Erythroblast (primary cell): ENCODE measurements at regions not wholly inside any gene's neighbourhood (a gene's known extent, or its start where the extent isn't known, plus 50 kb on each side); places are given as distances from the start of the nearest gene placed in this dataset.
"Not testable (repeated sequence)": the region's sequence is repeated elsewhere in the genome, so short reads cannot be mapped to it uniquely, and the experiment has no call there.

ENCODE experiments used
- DNase-seq, 2 experiments: peaks; one replicate each; lab custom pipeline; 2025; lab: John Stamatoyannopoulos, UW
- GATA1 ChIP-seq: IDR thresholded peaks from 2 replicates; pipeline ENCODE4 v1.6.1; 2011; ENCODE audit warnings: low read depth, mild to moderate bottlenecking, control low read depth, low read length, moderate library complexity
- POLR2A ChIP-seq: IDR thresholded peaks from 2 replicates; pipeline ENCODE4 v1.6.1; 2011; ENCODE audit warnings: mild to moderate bottlenecking, low read length

DNA sequence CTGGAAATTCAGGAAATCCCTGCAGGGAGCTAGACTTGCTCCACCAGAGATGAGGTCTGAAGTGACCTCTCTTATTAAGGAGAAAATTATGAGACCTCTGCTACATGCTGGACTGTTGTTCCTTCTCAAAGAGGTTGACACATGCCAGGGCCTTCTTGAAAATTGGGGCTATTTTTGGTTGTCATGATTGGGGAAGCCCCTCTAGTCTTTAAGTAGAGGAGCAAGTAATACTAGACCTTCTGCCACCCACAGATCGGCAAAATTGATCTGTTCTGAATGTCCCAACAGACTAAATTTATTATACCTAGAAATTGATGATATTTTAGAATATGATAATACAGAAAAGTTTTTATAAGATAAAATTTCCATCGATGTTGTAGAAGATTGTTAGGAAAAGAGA lies 160.8 kb upstream of the GRB10 start:
- no peak for TF ChIP-seq POLR2A
- no peak for TF ChIP-seq GATA1
- no peak for DNase-seq

DNA sequence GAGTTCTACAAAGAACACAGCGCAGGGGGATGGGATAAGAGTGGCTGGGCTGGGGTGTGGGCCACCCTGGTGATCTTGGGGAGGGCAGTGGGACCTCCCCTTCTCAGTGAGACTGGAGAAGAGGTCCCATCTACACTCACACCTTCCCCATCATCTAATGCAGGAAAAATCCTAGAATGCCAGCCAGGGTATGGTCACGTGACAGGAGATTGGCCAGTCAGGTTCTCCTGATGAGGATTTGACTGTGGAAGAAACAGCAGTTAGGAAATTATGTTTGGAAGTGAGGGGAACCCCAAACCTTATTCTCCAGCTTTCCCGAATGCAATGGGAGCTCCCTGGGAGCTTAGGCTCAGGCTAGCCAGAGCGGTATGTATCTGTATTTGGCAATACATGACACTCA lies 158.8 kb upstream of the GRB10 start:
- DNase-seq: no peak
- TF ChIP-seq GATA1 (no peak), POLR2A (no peak)

GRCh38 chr7:50940621-50941020 lies 157.9 kb upstream of the GRB10 start:
- no peak for TF ChIP-seq POLR2A
- TF ChIP-seq GATA1: no peak
- DNase-seq: no peak

GRCh38 chr7:50939021-50939420 lies 156.3 kb upstream of the GRB10 start:
- no peak for DNase-seq

DNA sequence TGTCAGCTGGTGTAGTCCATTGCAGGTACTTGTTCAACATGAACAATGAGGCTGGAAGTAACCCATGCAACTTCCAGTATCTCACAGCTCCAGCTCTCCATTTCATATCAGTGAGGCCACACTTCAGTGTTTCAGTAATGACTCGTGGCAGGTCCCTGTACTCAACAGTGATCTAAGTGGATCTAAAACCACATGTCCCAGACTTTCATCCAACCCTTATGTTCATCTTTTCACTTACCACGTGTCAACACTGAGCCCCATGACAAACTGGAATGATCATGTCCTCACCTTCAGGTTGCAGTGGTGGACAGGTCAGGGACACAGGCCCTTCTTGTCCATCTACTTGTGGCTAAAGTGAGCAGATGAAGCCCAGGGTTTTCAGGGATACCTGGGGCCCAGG lies 155.0 kb upstream of the GRB10 start:
- no peak for TF ChIP-seq POLR2A
- TF ChIP-seq GATA1: no peak
- no peak for DNase-seq

More at GRCh38 chr7:50939021-50939420, 156.3 kb upstream of the GRB10 start:
- TF ChIP-seq POLR2A: no peak
- TF ChIP-seq GATA1: no peak

DNA sequence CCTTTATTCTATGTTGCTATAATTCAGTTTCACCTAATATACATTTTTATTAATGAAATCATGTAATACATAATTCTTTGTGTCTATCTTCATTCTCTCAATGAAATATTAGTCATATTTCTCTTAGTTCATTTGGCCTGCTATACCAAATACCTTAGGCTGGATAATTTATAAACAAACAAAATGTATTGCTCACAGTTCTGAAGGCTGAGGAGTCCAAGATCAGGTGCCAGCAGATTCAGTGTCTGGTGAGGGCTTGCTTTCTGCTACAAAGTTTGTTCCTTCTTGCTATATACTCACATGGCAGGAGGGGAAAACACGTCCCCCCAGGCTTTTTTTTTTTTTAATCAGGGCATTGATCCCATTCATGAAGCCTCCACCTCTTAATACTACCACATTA lies 143.4 kb upstream of the GRB10 start:
- TF ChIP-seq GATA1 (no peak), POLR2A (no peak)
- DNase-seq: no peak

- no peak for TF ChIP-seq POLR2A
- no peak for TF ChIP-seq GATA1
- DNase-seq: no peak
These were observed 140.8 kb upstream of the GRB10 start for GRCh38 chr7:50923476-50923875.

DNA sequence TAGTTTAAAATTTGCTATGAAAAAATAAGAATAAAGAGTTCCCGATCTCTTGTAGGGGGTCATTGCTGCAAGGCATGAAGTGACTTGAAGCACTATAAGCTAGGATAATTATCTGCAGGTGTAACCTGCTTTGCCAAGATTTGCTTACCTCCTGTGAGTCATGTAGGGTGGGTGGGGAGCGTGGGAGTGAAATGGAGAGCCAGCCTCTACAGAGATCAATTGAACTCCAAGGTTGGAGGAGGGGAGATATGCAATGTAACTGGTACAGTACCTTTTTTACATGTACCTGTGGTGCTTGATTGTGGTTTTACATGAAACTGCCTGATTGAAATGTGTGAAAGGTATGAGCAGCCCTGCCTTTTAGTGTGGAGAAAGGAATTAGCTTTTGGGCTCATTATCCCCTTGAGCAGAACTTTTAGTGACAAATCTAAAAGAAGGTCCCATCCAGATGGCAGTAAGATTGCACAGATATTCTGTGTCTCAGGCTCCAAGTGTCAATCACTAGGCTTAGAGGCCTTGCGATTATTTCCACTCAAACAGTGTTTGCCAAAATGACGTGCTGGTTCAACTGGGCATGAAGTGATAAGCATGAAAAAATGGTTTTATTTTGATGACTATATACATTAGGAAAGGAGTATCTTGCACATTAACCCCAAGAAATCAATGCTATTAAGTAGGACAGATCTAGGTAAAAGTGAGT lies 138.6 kb upstream of the GRB10 start:
- TF ChIP-seq POLR2A: no peak
- no peak for TF ChIP-seq GATA1
- DNase-seq: no peak

DNA sequence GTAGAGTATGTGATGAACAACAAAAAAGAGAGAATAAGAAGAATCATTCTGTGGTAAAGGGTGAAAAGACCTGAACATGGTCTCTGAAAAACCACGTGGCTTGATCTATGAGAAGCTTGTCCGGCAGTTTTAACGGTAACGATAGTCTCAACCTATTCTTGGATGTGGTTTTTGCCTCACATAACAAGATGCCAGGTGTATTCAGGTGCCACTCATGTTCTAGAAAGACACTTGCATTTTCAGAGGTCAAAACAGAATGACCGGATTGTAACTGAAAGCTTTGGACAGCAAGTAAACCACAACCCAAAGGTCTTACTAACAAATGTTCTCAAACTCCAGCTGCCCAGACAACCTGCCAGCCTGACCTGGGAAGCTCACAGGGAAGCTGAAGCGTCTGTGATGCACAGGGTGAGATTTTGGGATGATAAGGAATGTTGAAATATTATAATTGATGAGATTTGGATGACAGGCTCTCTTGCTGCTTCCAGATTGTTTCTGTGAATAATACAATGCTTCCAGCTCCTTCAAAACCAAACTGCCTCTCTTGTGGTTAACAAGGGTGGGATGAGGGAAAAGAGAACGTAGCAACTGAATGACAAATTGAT lies 137.4 kb upstream of the GRB10 start:
- TF ChIP-seq POLR2A: no peak
- no peak for TF ChIP-seq GATA1
- DNase-seq: no peak

DNA sequence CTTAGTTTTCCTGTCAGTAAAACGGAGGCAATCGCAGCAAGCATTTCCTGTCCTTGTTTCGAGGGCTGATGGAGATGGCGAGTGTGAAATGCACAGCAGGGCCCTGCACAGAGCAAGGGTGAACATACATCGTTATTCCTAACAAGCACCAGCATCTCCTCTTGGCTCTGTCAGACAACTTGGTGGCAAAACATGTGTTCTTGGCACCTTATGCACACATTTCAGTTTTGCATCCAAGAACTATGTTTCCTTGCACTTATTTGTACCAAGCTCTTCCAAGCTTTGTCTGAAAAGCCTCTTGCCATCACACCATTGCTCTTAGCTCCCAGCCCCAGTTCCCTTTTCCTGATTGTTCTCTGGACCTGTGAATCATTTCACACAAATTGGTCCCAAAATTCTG lies 132.9 kb upstream of the GRB10 start:
- no peak for DNase-seq
- TF ChIP-seq GATA1 (no peak), POLR2A (no peak)

DNA sequence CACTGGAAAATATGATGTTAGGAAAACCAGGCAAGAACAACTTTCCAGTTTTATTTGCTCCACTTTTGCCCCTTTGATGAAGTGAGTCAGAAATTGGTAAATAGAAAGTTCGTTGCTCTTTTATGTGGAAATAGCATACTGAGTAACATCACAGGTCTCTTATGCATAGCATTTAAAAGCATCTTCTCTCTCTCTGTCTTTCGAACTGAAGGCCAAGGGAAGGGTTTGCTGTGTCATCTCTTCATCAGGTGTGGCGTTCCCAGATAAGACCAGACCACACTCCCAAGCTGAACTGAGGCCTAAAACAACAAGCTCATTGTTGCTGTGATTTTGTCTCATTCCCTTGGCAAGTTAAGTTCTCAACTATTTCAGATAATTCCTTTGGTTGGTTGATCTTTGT lies 131.8 kb upstream of the GRB10 start:
- TF ChIP-seq POLR2A (no peak), GATA1 (no peak)
- DNase-seq: no peak

GRCh38 chr7:50908628-50909290 lies 126.1 kb upstream of the GRB10 start:
- TF ChIP-seq POLR2A (no peak), GATA1 (no peak)
- DNase-seq: no peak

DNA sequence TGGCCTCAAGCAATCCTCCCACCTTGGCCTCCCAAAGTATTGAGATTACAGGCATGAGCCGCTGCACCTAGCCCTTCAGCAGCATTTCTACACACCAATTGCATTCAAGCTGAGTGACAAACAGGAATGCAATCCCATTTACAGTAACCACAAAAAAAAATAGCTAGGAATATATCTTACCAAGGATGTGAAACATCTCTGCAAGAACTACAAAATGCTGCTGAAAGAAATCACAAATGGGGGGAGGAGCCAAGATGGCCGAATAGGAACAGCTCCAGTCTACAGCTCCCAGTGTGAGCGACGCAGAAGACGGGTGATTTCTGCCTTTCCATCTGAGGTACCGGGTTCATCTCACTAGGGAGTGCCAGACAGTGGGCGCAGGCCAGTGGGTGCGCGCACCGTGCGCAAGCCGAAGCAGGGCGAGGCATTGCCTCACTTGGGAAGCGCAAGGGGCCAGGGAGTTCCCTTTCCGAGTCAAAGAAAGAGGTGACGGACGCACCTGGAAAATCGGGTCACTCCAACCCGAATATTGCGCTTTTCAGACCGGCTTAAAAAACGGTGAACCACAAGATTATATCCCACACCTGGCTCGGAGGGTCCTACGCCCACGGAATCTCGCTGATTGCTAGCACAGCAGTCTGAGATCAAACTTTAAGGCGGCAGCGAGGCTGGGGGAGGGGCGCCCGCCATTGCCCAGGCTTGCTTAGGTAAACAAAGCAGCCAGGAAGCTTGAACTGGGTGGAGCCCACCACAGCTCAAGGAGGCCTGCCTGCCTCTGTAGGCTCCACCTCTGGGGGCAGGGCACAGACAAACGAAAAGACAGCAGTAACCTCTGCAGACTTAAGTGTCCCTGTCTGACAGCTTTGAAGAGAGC lies 116.1 kb upstream of the GRB10 start:
- DNase-seq: not testable (repeated sequence)

GRCh38 chr7:50887061-50887460 lies 104.4 kb upstream of the GRB10 start:
- DNase-seq: not testable (repeated sequence)

DNA sequence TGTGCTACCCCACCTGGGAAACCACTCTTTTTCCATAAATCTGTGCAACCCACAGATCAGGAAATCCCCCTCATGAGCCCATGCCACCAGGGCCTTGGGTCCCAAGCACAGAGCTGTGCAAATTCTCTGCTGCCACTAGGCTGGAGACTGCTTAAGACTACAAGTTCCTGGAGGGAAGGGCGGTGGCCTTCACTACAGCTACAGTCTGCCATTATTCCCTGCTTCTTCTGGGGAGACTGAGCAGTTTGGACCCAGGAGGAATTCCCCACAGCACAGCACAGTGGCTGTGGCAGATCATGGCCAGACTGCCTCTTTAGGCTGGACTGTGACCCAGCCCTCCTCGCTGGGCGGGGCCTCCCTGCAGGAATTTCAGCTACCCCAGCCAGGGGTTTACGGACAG lies 89.7 kb upstream of the GRB10 start:
- no peak for TF ChIP-seq GATA1

More for the DNA sequence above, 89.7 kb upstream of the GRB10 start:
- no peak for DNase-seq
